Naive thymus-derived CD8-positive, alpha-beta T cell (primary cell): ENCODE measurements at regions not wholly inside any gene's neighbourhood (a gene's known extent, or its start where the extent isn't known, plus 50 kb on each side); places are given as distances from the start of the nearest gene placed in this dataset.
"Not testable (repeated sequence)": the region's sequence is repeated elsewhere in the genome, so short reads cannot be mapped to it uniquely, and the experiment has no call there.

ENCODE experiments used
- ATAC-seq, 2 donors: fragments of 150-1000 bp; cut with Tn5 transposase in 1 of 2; sonication (Bioruptor Pico), chemical (Tn5 transposase) in 1 of 2; 1 replicate in 1 of 2; 2 replicates in 1 of 2; pipeline ENCODE4 v1.10.0; 2021; ENCODE audit warnings: mild to moderate bottlenecking in 2 of 2, moderate library complexity in 2 of 2
- POLR2A ChIA-PET: fragments of 350-600 bp; sonication (Branson Sonifier 250); formaldehyde crosslinking; loops from one replicate; lab custom pipeline; 2021; ENCODE audit warnings: antibody characterized with exemption; lab: Charles Lee
- DNase-seq, 10 donors: peaks; one replicate each; pipeline versions ENCODE4 v3.0.0 to v3.0.0-alpha.2; 2020 to 2022
- H3K27ac Mint-ChIP-seq, 10 donors: one replicate each; pipeline ENCODE4 v1.8.0; 2020 to 2022; ENCODE audit warnings: mild to moderate bottlenecking in 10 of 10, mixed read lengths in 10 of 10, moderate library complexity in 4 of 10, inconsistent platforms in 1 of 10
- H3K27me3 Mint-ChIP-seq, 5 donors: one replicate each; pipeline ENCODE4 v1.8.0; 2021 to 2022; ENCODE audit warnings: mixed read lengths in 5 of 5
- H3K36me3 Mint-ChIP-seq, 3 donors: one replicate each; pipeline ENCODE4 v1.8.0; 2020 to 2022; ENCODE audit warnings: mixed read lengths in 3 of 3, mild to moderate bottlenecking in 2 of 3, inconsistent platforms in 1 of 3
- H3K4me1 Mint-ChIP-seq, 4 donors: one replicate each; pipeline ENCODE4 v1.8.0; 2021 to 2022; ENCODE audit warnings: mixed read lengths in 4 of 4
- H3K4me3 Mint-ChIP-seq, 10 donors: one replicate each; pipeline ENCODE4 v1.8.0; 2020 to 2022; ENCODE audit warnings: mild to moderate bottlenecking in 10 of 10, mixed read lengths in 10 of 10, moderate library complexity in 6 of 10, inconsistent platforms in 1 of 10
- H3K9me3 Mint-ChIP-seq, 9 donors: one replicate each; pipeline ENCODE4 v1.8.0; 2020 to 2022; ENCODE audit warnings: mixed read lengths in 9 of 9, mild to moderate bottlenecking in 3 of 9, inconsistent platforms in 1 of 9, moderate library complexity in 1 of 9

DNA sequence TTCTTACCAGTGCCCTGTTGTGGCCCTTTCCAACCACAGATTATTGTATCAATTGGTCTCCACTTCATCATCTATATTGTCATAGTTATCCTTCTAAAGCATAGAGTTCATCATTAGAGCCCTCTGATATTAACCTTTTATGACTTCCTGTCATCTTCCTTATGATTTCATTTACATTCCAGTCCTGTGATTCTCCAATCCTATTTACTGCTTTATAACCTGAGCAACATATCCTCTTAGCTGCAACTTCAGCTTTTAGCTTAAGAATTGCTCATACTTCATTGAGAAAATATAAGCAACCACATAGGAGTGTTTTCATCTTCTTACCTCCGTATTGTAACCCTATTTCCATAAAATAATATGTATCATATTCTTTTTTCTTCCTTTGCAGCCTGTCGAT is 252.6 kb upstream of the CENPE start:
- POLR2A ChIA-PET: no interaction called here
- no peak for ATAC-seq
- Mint-ChIP-seq H3K27ac (no peak overlapping the region), H3K9me3 (peaks cover 0 to 7% (median 0%) of the 10 kb centered on the region in 9 donors), H3K36me3 (no peaks in the 10 kb centered on the region), H3K4me3 (no peak overlapping the region), H3K27me3 (no peaks in the 10 kb centered on the region), H3K4me1 (no peaks in the 10 kb centered on the region)
- no peak for DNase-seq

GRCh38 chr4:103449296-103450023 is 251.3 kb upstream of the CENPE start:
- no peaks in the 10 kb centered on the region for H3K4me1 Mint-ChIP-seq

DNA sequence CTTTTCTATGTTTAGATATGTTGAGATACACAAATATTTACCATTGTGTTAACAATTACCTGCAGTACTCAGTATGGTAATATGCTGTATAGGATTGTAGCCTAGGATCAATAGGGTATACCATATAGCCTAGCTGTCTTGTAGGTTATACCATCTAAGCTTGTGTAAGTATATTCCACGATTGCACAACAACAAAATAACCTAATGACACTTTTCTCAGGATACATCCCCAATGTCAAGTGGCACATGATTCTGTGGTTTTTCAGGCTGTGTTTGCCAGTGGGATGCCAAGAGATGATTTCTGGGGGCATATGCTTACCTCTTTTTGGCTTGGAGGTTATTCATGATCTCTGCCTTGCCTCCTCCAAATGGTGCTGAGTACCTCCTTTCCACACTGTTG is 247.2 kb upstream of the CENPE start:
- peaks cover 0 to 18% (median 0%) of the 10 kb centered on the region in 9 donors for H3K9me3 Mint-ChIP-seq
- H3K27me3 Mint-ChIP-seq: no peaks in the 10 kb centered on the region
- POLR2A ChIA-PET: no interaction called here

More at GRCh38 chr4:103449296-103450023, 251.3 kb upstream of the CENPE start:
- H3K4me3 Mint-ChIP-seq: no peak overlapping the region
- ATAC-seq (no peak), DNase-seq (no peak)
- peaks cover 0 to 18% (median 0%) of the 10 kb centered on the region in 9 donors for H3K9me3 Mint-ChIP-seq
- POLR2A ChIA-PET: no interaction called here
- no peaks in the 10 kb centered on the region for H3K27me3 Mint-ChIP-seq
- H3K27ac Mint-ChIP-seq: no peak overlapping the region
- no peaks in the 10 kb centered on the region for H3K36me3 Mint-ChIP-seq

GRCh38 chr4:103443324-103443723 is 245.2 kb upstream of the CENPE start:
- POLR2A ChIA-PET: no interaction called here
- Mint-ChIP-seq H3K36me3 (no peaks in the 10 kb centered on the region), H3K27me3 (peaks cover 0 to 1% (median 0%) of the 10 kb centered on the region in 5 donors), H3K9me3 (peaks cover 0 to 18% (median 0%) of the 10 kb centered on the region in 9 donors), H3K4me1 (no peaks in the 10 kb centered on the region), H3K27ac (no peak overlapping the region), H3K4me3 (no peak overlapping the region)
- DNase-seq: no peak
- no peak for ATAC-seq

More for the DNA sequence above, 247.2 kb upstream of the CENPE start:
- Mint-ChIP-seq H3K36me3 (no peaks in the 10 kb centered on the region), H3K4me1 (no peaks in the 10 kb centered on the region), H3K4me3 (no peak overlapping the region), H3K27ac (peak overlapping the region in 1 of 10 donors; percentile 37)
- DNase-seq (no peak), ATAC-seq (no peak)

GRCh38 chr4:103429283-103429682 is 231.1 kb upstream of the CENPE start:
- ATAC-seq (no peak), DNase-seq (no peak)
- H3K27ac Mint-ChIP-seq: no peak overlapping the region
- peaks cover 0 to 15% (median 4%) of the 10 kb centered on the region in 5 donors for H3K27me3 Mint-ChIP-seq
- POLR2A ChIA-PET: no interaction called here
- H3K4me3 Mint-ChIP-seq: no peak overlapping the region
- H3K9me3 Mint-ChIP-seq: peaks cover 0 to 14% (median 0%) of the 10 kb centered on the region in 9 donors
- H3K4me1 Mint-ChIP-seq: no peaks in the 10 kb centered on the region
- H3K36me3 Mint-ChIP-seq: no peaks in the 10 kb centered on the region

GRCh38 chr4:103425406-103425805 is 227.3 kb upstream of the CENPE start:
- ATAC-seq: no peak
- no peak for DNase-seq
- Mint-ChIP-seq H3K4me3 (no peak overlapping the region), H3K27me3 (peaks cover 0 to 15% (median 3%) of the 10 kb centered on the region in 5 donors), H3K27ac (no peak overlapping the region), H3K36me3 (no peaks in the 10 kb centered on the region), H3K4me1 (no peaks in the 10 kb centered on the region), H3K9me3 (peaks cover 0 to 19% (median 0%) of the 10 kb centered on the region in 9 donors)
- POLR2A ChIA-PET: no interaction called here

DNA sequence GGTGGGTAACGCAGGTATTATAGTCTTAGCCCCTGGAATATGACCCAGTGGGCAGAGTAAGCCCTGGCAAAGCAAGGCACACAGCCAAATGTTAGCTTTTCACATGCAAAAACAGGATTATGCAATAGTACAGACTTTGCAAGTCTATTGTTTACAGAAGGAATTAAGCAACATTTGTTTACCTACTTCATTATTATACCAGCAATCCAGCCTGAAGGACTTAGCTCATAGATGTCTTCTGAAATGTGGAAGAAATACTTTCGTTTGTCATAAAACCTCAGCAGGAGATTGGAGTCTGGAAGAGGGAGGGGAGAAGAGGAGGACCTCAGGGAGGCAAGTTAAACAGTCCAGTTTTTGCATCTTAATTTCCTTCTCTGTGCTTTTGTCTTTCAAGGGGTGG is 226.7 kb upstream of the CENPE start:
- Mint-ChIP-seq H3K27ac (no peak overlapping the region), H3K4me1 (no peaks in the 10 kb centered on the region), H3K36me3 (no peaks in the 10 kb centered on the region), H3K27me3 (peaks cover 0 to 12% (median 3%) of the 10 kb centered on the region in 5 donors), H3K9me3 (peaks cover 0 to 21% (median 0%) of the 10 kb centered on the region in 9 donors), H3K4me3 (no peak overlapping the region)
- ATAC-seq (no peak), DNase-seq (no peak)
- POLR2A ChIA-PET: no interaction called here

DNA sequence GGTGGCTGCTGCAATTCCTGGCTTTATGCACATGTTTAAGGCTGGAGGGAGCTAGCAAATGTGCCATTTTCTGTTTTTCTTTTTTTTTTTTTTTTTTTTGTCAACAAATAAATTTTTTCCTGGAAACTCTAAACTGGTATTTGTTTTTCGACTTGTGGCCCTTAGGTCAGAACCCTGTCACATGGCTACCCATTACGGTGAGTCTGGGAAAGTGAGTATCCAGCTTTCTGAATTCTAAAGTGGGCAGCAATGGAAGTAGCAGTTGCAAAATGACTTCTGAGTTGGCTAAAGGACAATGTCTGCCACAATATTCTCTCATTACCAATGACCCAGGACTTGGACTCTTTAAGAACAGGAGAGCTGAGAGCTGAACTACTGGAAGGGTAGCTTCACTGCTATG is 225.1 kb upstream of the CENPE start:
- H3K36me3 Mint-ChIP-seq: no peaks in the 10 kb centered on the region
- peaks cover 0 to 9% (median 1%) of the 10 kb centered on the region in 9 donors for H3K9me3 Mint-ChIP-seq
- H3K4me1 Mint-ChIP-seq: no peaks in the 10 kb centered on the region
- no peak overlapping the region for H3K27ac Mint-ChIP-seq
- peaks cover 0 to 3% (median 2%) of the 10 kb centered on the region in 5 donors for H3K27me3 Mint-ChIP-seq
- H3K4me3 Mint-ChIP-seq: no peak overlapping the region
- POLR2A ChIA-PET: no interaction called here
- DNase-seq (no peak), ATAC-seq (no peak)

DNA sequence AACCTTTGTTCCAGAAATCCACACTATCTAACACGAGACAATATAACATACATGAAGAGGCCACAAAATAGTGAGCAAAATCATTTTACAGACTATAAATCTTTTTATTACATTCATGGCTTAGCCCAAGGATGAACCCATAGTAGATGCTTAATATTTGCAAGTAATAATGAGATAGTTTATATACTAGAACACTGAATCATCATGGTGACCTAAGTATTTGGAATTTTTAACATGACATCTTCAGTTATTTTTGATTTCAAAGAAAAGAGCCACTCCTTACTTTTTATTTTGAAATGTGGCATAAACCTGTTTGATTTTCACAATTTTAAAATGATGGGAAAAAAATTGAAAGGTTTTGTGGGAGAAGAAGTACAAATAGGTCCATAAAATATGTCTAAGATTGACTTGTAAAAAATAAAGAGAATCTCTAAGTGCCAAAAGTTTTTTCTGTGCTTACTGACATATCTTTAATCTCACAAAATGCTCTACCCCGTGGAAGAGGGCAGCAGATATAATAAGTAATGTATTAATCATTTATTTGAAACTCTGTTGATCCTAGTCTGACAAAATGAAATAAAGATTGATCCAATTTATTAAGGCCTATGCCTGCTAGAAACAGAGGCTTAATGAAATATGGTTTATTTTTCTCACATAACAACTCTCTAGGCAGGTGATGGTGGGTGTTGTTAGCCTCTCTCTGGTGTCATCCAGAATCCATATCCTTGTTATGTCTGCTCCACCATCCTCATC is 224.5 kb upstream of the CENPE start:
- Mint-ChIP-seq H3K27ac (no peak overlapping the region), H3K36me3 (no peaks in the 10 kb centered on the region), H3K27me3 (peaks cover 0 to 3% (median 2%) of the 10 kb centered on the region in 5 donors), H3K4me1 (no peaks in the 10 kb centered on the region), H3K4me3 (no peak overlapping the region), H3K9me3 (peaks cover 0 to 9% (median 1%) of the 10 kb centered on the region in 9 donors)
- DNase-seq (no peak), ATAC-seq (no peak)
- POLR2A ChIA-PET: no interaction called here

- Mint-ChIP-seq H3K27ac (no peak overlapping the region), H3K4me3 (no peak overlapping the region), H3K4me1 (no peaks in the 10 kb centered on the region), H3K27me3 (peaks cover 0 to 3% (median 2%) of the 10 kb centered on the region in 5 donors), H3K9me3 (peaks cover 0 to 26% (median 2%) of the 10 kb centered on the region in 9 donors), H3K36me3 (no peaks in the 10 kb centered on the region)
- POLR2A ChIA-PET: no interaction called here
- ATAC-seq (no peak), DNase-seq (no peak)
These were observed 217.7 kb upstream of the CENPE start for GRCh38 chr4:103415801-103416200.

DNA sequence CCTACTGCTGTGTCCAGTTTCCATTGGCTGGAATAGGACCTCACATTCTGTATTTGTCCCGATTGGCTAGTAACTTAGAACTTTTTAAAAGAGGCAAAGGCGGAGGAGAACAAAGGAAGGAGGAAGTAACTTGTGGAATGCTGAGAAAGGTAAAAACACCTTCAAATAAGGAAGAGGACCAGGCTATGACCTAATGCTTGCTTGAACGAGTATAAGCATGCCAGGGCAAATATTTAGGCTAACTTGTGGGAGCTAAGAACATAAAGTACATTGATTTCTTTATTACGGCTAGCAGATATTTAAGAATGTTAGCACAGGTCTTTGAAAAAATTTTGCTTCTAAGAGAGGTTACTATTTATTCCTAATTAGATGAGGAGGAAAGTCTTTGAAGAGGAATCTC is 214.5 kb upstream of the CENPE start:
- ATAC-seq, H3K4me1 Mint-ChIP-seq, POLR2A ChIA-PET, H3K36me3 Mint-ChIP-seq, H3K27me3 Mint-ChIP-seq, DNase-seq, H3K27ac Mint-ChIP-seq, H3K4me3 Mint-ChIP-seq: not testable (repeated sequence)
- peaks cover 0 to 17% (median 3%) of the 10 kb centered on the region in 9 donors for H3K9me3 Mint-ChIP-seq

GRCh38 chr4:103410386-103410785 is 212.2 kb upstream of the CENPE start:
- no peaks in the 10 kb centered on the region for H3K36me3 Mint-ChIP-seq
- peaks cover 0 to 3% (median 0%) of the 10 kb centered on the region in 5 donors for H3K27me3 Mint-ChIP-seq
- DNase-seq (no peak), ATAC-seq (no peak)
- H3K4me3 Mint-ChIP-seq: no peak overlapping the region
- H3K4me1 Mint-ChIP-seq: no peaks in the 10 kb centered on the region
- H3K9me3 Mint-ChIP-seq: peaks cover 0 to 5% (median under 1%) of the 10 kb centered on the region in 9 donors
- H3K27ac Mint-ChIP-seq: no peak overlapping the region
- POLR2A ChIA-PET: no interaction called here

DNA sequence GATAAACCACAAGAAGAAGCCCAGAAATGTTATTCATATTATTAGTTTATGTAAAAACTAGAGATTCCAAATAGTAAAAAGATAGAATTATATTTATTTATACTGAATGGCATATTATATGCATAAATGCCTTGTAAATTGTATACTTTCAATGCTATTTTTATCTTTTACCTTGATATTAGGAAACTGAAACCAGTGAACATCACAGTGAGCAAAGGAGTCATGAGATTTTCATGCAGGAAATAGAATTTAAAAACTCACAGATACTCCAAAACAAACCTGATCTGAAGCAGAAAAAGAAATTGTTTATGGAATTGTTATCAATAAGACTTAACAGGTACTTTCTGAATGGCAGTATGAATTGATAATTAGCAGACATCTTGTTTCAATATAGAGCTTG is 207.3 kb upstream of the CENPE start:
- Mint-ChIP-seq H3K4me1 (no peaks in the 10 kb centered on the region), H3K27ac (no peak overlapping the region), H3K4me3 (no peak overlapping the region), H3K9me3 (peaks cover 0 to 3% (median 0%) of the 10 kb centered on the region in 9 donors), H3K36me3 (no peaks in the 10 kb centered on the region), H3K27me3 (peaks cover 0 to 7% (median 2%) of the 10 kb centered on the region in 5 donors)
- ATAC-seq (no peak), DNase-seq (no peak)
- POLR2A ChIA-PET: no interaction called here
